ENCODE measurements at regions not wholly inside any gene's neighbourhood (a gene's known extent, or its start where the extent isn't known, plus 50 kb on each side); places are given as distances from the start of the nearest gene placed in this dataset.
A peak's percentile ranks its signal among the peaks of the same experiment; 100 is the strongest.
"Not testable (repeated sequence)": the region's sequence is repeated elsewhere in the genome, so short reads cannot be mapped to it uniquely, and the experiment has no call there.

DNA sequence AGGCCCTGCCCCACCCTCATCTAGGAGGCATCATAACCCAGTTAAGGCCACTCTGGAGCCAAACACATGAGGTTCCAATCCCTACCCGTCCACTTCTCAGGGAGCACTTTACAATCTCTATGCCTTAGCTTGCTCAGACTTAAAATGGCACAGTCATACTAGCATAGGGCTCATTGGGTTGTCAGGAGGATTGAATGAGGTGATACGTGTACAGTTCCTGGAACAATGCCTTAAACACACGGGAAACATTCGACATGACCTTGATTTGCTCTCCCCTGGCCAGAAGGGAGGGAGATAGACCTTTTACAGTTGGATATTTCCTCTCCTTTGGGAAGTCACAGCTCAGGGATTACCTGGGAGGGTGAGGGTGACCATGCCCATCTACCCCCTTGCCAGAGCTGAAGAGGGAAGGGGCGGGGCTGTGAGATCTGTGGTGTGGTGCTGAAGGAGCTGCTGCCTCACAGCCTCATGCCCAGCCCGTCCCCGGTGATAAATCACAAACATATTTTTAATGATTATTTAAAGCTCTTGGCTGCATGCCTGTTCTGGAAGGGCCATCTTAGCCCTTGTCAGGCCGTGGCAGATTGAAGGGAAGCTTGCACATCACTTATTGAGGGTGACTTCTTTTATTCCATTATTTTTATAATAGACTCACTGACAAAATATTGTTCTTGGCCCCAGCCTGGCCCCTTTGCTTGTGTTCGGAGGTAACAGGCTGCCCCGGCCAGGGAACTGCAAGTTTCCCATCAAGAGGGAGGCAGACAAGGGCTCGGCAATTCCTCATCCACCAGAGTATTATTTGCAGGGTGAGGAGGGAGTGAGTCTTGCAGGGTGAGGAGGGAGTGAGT is 83.4 kb downstream of the FOXD2 start:
- DNase-seq (ENCODE audit: low read depth in 4 of 4, low spot score in 3 of 4), result no peak

GRCh38 chr1:47522935-47523834 is 85.3 kb downstream of the FOXD2 start:
- DNase-seq (ENCODE audit: low read depth in 4 of 4, low spot score in 3 of 4), result no peak

DNA sequence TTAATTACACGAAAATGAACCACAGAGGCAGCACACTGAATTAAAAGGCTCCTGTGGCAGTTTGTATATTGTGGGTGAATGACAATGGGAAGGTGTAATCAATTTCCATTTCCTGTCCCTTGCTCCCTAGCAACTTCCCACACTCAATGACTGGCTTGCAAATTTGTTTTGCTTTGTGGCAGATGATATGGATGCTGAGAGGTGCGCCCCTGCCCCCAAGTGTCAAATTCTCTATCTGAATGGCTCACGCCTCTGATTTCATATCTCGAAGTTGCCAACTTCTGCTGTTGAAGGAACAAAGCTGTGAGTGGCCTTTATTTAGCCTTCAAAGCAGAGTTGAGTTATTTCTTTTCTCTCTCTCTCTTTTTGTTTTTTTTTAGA is 86.0 kb downstream of the FOXD2 start:
- no peak for DNase-seq (ENCODE audit: low read depth in 4 of 4, low spot score in 3 of 4)

- no peak for DNase-seq (ENCODE audit: low read depth in 4 of 4, low spot score in 3 of 4)
Observed at GRCh38 chr1:47524272-47524671, 86.4 kb downstream of the FOXD2 start.

DNA sequence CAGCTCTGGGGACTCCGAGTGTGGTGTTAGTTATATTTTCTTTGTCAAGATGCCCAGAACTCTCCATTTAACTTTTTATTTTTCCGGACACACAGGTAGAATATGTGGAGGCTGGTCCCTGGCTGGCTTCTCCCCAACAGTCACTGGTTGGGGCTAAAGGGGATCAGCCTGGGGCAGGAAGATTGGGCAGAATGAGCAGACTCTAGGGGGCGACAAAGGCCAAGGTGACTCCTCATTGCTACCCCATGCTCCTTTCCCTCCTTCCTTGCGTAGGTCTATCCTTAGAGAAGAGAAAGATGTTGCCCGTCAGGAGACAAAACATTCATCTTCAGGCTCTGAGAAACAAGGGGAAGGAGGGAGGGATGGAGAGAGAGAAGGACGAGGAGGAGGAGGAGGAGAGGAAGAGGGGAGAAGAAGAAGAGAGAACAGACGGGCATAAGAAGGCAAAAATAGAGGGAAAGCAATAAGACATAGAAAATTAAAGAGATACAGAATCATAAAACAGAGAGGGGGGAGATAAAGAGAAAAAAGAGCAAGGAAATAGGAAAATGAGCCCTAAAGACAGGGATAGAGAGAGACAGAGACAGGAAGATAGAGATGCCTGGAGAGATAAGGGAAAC is 89.9 kb downstream of the FOXD2 start:
- DNase-seq (ENCODE audit: low read depth in 4 of 4, low spot score in 3 of 4), result no peak

- no peak for DNase-seq (ENCODE audit: low read depth in 4 of 4, low spot score in 3 of 4)
Observed at GRCh38 chr1:47529520-47530098, 91.8 kb downstream of the FOXD2 start.

DNA sequence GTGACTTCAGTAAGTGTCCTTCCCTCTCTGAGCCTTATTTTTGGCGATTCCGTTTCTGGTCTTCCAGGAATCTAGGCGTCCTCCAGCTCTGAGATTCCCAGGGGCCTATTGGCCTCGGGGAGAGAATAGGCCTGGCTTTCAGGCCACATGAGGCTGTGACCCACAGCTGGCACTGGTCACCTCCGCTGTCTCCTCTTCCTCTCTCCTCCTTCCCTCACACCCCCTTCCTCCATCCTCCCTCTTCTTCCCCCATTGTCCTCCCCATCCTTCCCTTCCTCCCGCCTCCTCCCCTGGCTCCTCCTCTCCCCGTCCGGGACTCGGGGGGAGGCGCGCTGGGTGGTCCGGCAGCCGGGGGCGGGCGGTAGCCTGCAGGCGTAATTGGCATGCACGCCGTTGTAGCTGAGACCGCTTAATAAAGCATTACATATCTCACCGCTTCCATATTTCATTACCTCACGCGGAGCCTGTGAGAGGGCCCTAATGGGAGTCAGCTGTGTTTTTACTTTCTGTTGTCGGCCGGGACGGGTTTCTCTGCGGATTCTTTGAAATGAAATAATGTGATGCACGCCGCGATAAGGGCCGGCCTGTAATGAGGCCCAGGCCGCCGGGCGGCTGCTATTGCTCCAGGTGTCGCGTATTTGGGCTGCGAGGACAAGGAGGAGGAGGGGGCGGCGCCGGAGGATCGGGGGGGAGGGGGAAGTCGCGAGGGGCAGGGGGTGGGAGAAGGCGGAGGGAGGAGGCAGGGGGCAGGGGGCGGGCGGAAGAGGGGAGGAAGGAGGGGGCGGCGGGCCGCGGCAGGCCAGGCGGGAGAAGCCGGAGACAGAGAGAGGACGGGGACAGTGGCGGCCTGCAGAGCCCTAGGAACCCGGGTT is 95.3 kb downstream of the FOXD2 start:
- DNase-seq (ENCODE audit: low read depth in 4 of 4, low spot score in 3 of 4), result peak; percentile 72 to 82 (median 75)

- DNase-seq (ENCODE audit: low read depth in 4 of 4, low spot score in 3 of 4), result no peak
Observed at GRCh38 chr1:47533793-47534328, 96.0 kb downstream of the FOXD2 start.

GRCh38 chr1:47534436-47534835 is 96.6 kb downstream of the FOXD2 start:
- no peak for DNase-seq (ENCODE audit: low read depth in 4 of 4, low spot score in 3 of 4)

- no peak for DNase-seq (ENCODE audit: low read depth in 4 of 4, low spot score in 3 of 4)
Observed at GRCh38 chr1:47536646-47537118, 98.8 kb downstream of the FOXD2 start.

GRCh38 chr1:47537268-47537667 is 99.4 kb downstream of the FOXD2 start:
- no peak for DNase-seq (ENCODE audit: low read depth in 4 of 4, low spot score in 3 of 4)

DNA sequence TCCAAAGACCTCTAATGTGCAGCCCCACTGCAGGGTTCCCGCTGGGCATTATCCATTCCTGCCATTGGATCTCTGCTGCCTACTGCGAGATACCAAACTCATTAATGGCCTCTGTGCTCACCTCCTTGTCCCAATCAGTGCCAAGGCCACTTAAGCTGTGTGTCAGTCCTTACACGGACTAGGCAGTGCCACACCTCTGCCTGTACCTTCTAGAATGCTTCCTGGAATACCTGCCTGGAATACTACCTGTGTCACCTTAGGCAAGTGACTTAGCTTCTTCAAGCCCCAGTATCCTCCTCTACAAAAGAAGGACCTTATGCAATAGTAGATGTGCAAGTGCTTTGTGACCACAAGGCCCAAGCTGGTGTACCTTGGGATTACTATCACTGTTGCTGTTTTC is 100.1 kb downstream of the FOXD2 start:
- DNase-seq (ENCODE audit: low read depth in 4 of 4, low spot score in 3 of 4), result no peak

DNA sequence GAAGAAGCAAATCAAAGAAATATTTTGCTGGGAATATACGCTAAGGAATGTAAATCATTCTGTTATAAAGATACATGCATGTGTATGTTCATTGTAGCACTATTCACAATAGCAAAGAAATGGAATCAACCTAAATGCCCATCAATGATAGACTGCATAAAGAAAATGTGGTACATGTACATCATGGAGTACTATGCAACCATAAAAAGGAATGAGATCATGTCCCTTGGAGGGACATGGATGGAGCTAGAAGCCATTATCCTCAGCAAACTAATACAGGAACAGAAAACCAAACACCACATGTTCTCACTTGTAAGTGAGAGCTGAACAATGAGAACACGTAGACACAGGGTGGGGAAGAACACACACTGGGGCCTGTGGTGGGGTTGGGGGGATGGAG is 100.7 kb downstream of the FOXD2 start:
- not testable (repeated sequence) for DNase-seq (ENCODE audit: low read depth in 4 of 4, low spot score in 3 of 4)

GRCh38 chr1:47541705-47542104 is 103.9 kb downstream of the FOXD2 start:
- not testable (repeated sequence) for DNase-seq (ENCODE audit: low read depth in 4 of 4, low spot score in 3 of 4)

- not testable (repeated sequence) for DNase-seq (ENCODE audit: low read depth in 4 of 4, low spot score in 3 of 4)
Observed at GRCh38 chr1:47543089-47543488, 105.2 kb downstream of the FOXD2 start.

GRCh38 chr1:47545912-47546483 is 108.2 kb downstream of the FOXD2 start:
- no peak for DNase-seq (ENCODE audit: low read depth in 4 of 4, low spot score in 3 of 4)

- DNase-seq (ENCODE audit: low read depth in 4 of 4, low spot score in 3 of 4), result no peak
Observed at GRCh38 chr1:47547753-47548573, 110.1 kb downstream of the FOXD2 start.

DNA sequence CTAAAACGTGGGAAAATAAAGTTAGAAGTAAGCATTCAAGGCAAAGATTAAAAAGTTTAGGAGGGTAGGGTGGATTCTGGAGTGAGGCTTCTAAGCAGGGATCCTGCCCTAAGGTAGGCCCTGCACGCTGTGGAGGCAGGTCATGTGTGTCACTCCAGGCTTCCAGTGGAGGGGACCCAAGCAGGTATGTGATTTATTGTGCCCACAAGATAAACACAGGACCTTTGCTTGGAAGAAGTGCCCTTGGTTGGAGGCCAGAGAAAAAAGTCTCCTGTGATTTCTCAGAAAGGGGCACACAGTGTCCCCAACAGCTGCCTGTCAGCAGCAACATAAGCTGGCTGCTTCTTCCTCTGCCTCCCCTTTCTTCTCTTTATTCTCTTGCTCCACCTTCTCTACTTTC is 110.8 kb downstream of the FOXD2 start:
- DNase-seq (ENCODE audit: low read depth in 4 of 4, low spot score in 3 of 4), result no peak

Measured in left renal pelvis (tissue), 4 donors.